Thyroid gland (tissue), 4 donors: ENCODE measurements at regions not wholly inside any gene's neighbourhood (a gene's known extent, or its start where the extent isn't known, plus 50 kb on each side); places are given as distances from the start of the nearest gene placed in this dataset.

ENCODE experiments used
- DNase-seq, 2 donors: peaks; one replicate each; pipeline ENCODE4 v3.0.0-alpha.2; 2019
- H3K27ac ChIP-seq, 3 donors: fragments of 200-600 bp; sonication (generic); 1 replicate in 2 of 3; 2 replicates in 1 of 3; pipeline ENCODE4 v1.5.1; 2016 to 2019; ENCODE audit warnings: mild to moderate bottlenecking in 1 of 3, moderate library complexity in 1 of 3
- H3K27me3 ChIP-seq: fragments of 200-600 bp; sonication (generic); one replicate; pipeline ENCODE4 v1.5.1; 2019
- H3K36me3 ChIP-seq, 2 donors: fragments of 200-600 bp; sonication (generic); one replicate each; pipeline ENCODE4 v1.5.1; 2016 to 2019
- H3K4me1 ChIP-seq, 2 donors: fragments of 200-600 bp; sonication (generic); one replicate each; pipeline ENCODE4 v1.5.1; 2017 to 2019
- H3K4me3 ChIP-seq, 3 donors: fragments of 200-600 bp; sonication (generic); replicated peaks in 1 of 3; 1 replicate in 2 of 3; 2 replicates in 1 of 3; pipeline ENCODE4 v1.5.1; 2016; ENCODE audit warnings: mild to moderate bottlenecking in 1 of 3
- H3K9me3 ChIP-seq: fragments of 200-600 bp; sonication (generic); one replicate; pipeline ENCODE4 v1.5.1; 2017
- POLR2A ChIP-seq, 2 donors: fragments of 450-650 bp; IDR thresholded peaks; one replicate each; pipeline ENCODE4 v1.6.1; 2017; ENCODE audit warnings: antibody characterized with exemption in 2 of 2, mild to moderate bottlenecking in 2 of 2, moderate library complexity in 1 of 2
- WGBS, 2 donors: methylation state at CpG; one replicate each; pipeline ENCODE4 v1.1.5; 2017; 5-methylcytosine and 5-hydroxymethylcytosine counted together
- intact Hi-C: fragments of 100-400 bp; cut with DNase I; formaldehyde crosslinking; loops from one replicate; pipeline ENCODE4 v1.15.1; 2023
- TF ChIP-seq, protein P1 (sequence below), 6 experiments: fragments of 200-600 bp in 3 of 6; fragments of 450-650 bp in 3 of 6; sonication (generic) in 3 of 6; IDR thresholded peaks; one replicate each; pipeline ENCODE4 v1.5.1; 2016 to 2019; ENCODE audit warnings: antibody characterized with exemption in 6 of 6, mild to moderate bottlenecking in 2 of 6, inconsistent platforms in 1 of 6, moderate library complexity in 1 of 6

DNA sequence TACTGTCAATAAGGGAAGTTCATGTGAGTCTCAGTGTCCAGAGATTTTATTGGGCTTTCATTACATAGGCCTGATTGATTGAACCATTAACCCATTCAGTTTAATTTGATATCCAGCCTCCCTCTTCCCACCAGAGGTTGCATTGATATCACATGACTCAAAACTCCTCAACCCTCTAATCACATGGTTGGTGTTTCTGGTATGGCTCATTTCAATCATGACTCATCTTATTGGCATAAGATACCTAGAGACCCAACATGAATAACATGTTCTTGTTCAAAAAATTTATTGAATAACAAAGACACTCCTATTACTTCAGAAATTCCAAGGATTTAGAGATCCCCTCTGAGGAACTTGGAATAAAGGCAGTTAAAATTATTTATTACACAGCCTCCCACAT is 982.2 kb downstream of the TLE1 start:
- intact Hi-C loops, result no loop called here
- Histone ChIP-seq H3K9me3 (no peaks in the 10 kb centered on the region), H3K4me1 (no peaks in the 10 kb centered on the region), H3K27ac (no peak overlapping the region), H3K36me3 (no peaks in the 10 kb centered on the region), H3K4me3 (no peak overlapping the region), H3K27me3 (no peaks in the 10 kb centered on the region)
- TF ChIP-seq, protein P1, sequence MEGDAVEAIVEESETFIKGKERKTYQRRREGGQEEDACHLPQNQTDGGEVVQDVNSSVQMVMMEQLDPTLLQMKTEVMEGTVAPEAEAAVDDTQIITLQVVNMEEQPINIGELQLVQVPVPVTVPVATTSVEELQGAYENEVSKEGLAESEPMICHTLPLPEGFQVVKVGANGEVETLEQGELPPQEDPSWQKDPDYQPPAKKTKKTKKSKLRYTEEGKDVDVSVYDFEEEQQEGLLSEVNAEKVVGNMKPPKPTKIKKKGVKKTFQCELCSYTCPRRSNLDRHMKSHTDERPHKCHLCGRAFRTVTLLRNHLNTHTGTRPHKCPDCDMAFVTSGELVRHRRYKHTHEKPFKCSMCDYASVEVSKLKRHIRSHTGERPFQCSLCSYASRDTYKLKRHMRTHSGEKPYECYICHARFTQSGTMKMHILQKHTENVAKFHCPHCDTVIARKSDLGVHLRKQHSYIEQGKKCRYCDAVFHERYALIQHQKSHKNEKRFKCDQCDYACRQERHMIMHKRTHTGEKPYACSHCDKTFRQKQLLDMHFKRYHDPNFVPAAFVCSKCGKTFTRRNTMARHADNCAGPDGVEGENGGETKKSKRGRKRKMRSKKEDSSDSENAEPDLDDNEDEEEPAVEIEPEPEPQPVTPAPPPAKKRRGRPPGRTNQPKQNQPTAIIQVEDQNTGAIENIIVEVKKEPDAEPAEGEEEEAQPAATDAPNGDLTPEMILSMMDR (IDR thresholded peaks at IDR 0.05), result no peak
- no peak for TF ChIP-seq POLR2A (IDR thresholded peaks at IDR 0.05)
- no peak for DNase-seq

DNA sequence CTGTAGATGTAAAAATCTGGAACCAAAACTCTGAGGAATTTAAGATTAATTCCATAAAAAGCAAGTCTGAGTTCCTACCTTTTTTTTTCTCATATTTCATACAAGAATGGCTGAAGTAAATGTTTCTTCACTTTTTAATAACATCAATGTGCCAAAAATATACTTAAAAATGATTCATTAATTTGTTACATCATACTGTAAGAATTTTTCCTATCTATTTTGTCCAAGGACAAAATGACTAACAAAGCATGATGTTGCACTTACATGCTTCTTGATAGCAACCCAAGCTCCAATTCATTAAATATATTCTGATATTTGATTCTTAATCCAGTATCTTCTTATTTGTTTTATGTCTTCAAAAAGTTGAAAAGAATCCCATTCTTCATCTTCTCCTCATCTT is 988.3 kb downstream of the TLE1 start:
- intact Hi-C loops, result no loop called here
- Histone ChIP-seq H3K27me3 (no peaks in the 10 kb centered on the region), H3K9me3 (no peaks in the 10 kb centered on the region), H3K4me1 (no peaks in the 10 kb centered on the region), H3K4me3 (no peak overlapping the region), H3K27ac (no peak overlapping the region), H3K36me3 (no peaks in the 10 kb centered on the region)
- DNase-seq, result no peak
- no peak for TF ChIP-seq POLR2A (IDR thresholded peaks at IDR 0.05)
- TF ChIP-seq, protein P1 (IDR thresholded peaks at IDR 0.05), result no peak

DNA sequence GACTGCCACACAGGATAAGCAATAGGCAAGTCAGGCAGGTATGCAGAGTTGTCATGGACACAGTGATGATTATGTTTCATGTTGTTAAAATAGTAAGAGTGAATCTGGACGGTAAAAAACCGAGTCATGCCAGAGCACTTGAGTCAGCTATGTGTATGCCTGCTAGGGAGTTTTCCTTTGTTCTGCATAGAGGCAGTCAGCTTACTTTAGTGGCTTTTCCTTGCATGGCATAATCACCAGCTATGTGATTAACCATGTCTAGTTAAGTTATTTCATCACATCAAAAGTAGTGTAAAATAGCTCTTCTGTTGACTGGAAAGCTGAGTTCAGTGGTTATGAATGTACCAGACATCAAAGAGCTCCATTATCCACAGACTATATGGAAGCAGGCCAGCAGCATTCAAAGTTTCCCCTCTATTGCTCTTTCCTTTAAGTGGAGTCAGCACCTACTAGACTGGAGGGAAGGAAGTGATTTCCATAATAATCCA is 989.8 kb downstream of the TLE1 start:
- no peaks in the 10 kb centered on the region for H3K4me1 ChIP-seq
- intact Hi-C loops, result no loop called here
- H3K4me3 ChIP-seq, result no peak overlapping the region
- 38% methylated on average over 2 of the region's 2 CpGs for WGBS, 2 donors
- no peaks in the 10 kb centered on the region for H3K27me3 ChIP-seq
- DNase-seq, result no peak
- no peaks in the 10 kb centered on the region for H3K9me3 ChIP-seq
- no peak overlapping the region for H3K27ac ChIP-seq
- no peaks in the 10 kb centered on the region for H3K36me3 ChIP-seq
- TF ChIP-seq, protein P1 (IDR thresholded peaks at IDR 0.05), result no peak
- TF ChIP-seq POLR2A (IDR thresholded peaks at IDR 0.05), result no peak

DNA sequence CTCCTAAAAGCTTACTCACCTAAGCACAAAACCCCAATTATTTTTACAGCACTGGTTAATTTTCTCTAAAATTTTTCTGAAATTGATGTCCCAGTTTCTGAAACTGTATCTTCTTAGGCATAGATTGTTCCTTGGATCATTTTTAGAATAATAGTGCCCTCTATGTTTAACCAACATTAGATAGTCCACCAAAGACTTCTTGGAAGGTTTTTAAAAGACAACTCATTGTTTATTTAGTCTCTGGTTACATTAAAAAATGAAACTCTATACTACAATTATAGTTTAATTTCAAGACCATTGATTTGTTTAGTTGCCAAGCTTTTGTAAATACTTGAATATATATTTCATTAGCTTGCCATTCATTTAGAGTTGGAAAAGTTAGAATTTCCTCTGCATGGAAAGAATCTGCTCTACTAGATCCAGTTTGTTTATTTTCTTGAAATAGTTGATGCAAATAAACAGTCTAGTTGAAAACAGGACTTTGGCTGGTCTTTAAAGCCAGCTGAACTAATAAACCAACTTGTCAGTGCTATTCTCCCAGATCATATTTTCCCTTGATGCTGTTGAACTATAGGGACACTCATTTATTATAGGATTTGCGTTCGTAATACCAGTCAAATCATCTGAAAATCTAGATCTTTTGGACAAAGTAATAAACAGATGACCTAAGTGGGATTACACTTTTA is 990.5 kb downstream of the TLE1 start:
- Histone ChIP-seq H3K27me3 (no peaks in the 10 kb centered on the region), H3K4me1 (no peaks in the 10 kb centered on the region), H3K27ac (no peak overlapping the region), H3K36me3 (no peaks in the 10 kb centered on the region), H3K9me3 (no peaks in the 10 kb centered on the region), H3K4me3 (no peak overlapping the region)
- DNase-seq, result no peak
- intact Hi-C loops, result no loop called here
- TF ChIP-seq, protein P1 (IDR thresholded peaks at IDR 0.05), result no peak
- no peak for TF ChIP-seq POLR2A (IDR thresholded peaks at IDR 0.05)
- WGBS, 2 donors, result 82 to 85% methylated on average over 2 of the region's 2 CpGs

DNA sequence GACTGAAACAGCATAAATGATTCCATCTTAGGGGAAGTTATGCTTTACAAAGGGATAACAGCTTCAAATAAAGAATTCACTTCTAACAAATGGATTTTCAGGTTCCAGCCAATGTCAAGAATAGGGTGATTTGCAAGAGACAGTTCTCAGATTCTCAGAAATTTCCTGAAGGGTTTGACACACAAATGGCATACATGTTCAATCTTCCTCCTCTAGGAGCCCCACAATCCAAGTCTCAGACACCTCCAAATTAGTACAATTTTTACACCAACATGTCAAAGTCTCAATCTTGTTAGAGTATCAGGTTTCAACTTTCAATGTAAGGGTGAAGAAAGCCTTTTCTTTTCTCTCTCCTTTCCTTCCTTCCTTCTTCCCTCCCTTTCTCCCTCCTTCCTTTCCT is 996.6 kb downstream of the TLE1 start:
- Histone ChIP-seq H3K9me3 (no peaks in the 10 kb centered on the region), H3K27me3 (no peaks in the 10 kb centered on the region), H3K4me3 (no peak overlapping the region), H3K4me1 (no peaks in the 10 kb centered on the region), H3K36me3 (no peaks in the 10 kb centered on the region), H3K27ac (no peak overlapping the region)
- TF ChIP-seq, protein P1 (IDR thresholded peaks at IDR 0.05), result no peak
- no peak for TF ChIP-seq POLR2A (IDR thresholded peaks at IDR 0.05)
- no peak for DNase-seq
- intact Hi-C loops, result no loop called here
